ENCODE measurements at regions not wholly inside any gene's neighbourhood (a gene's known extent, or its start where the extent isn't known, plus 50 kb on each side); places are given as distances from the start of the nearest gene placed in this dataset.

GRCh38 chr2:19203866-19204265 is 154.6 kb downstream of the OSR1 start:
- H3K9ac ChIP-seq (ENCODE audit: low read length): no peak overlapping the region
- no peak overlapping the region for H3K4me2 ChIP-seq (ENCODE audit: low read length)
- no peaks in the 10 kb centered on the region for H3K36me3 ChIP-seq (replicated peaks; ENCODE audit: low read depth, low read length)
- no peak overlapping the region for H3K4me3 ChIP-seq (ENCODE audit: low read length)
- H3K4me1 ChIP-seq (ENCODE audit: low read length): no peaks in the 10 kb centered on the region
- no peak overlapping the region for H3K27ac ChIP-seq (ENCODE audit: low read length)
- H3K79me2 ChIP-seq (ENCODE audit: low read length): no peaks in the 10 kb centered on the region
- no peak overlapping the region for H2AFZ ChIP-seq (ENCODE audit: low read depth, low read length)
- H3K27me3 ChIP-seq (ENCODE audit: low read depth, low read length): no peaks in the 10 kb centered on the region
- TF ChIP-seq EZH2phosphoT487 (IDR thresholded peaks at IDR 0.05; ENCODE audit: low read depth) (no peak), CTCF (IDR thresholded peaks at IDR 0.05; ENCODE audit: low read depth, low read length) (no peak)
- no peaks in the 10 kb centered on the region for H3K9me3 ChIP-seq (ENCODE audit: insufficient read depth, low read length)
- H4K20me1 ChIP-seq (ENCODE audit: insufficient read depth, low read length): no peaks in the 10 kb centered on the region

- Histone ChIP-seq H3K9ac (ENCODE audit: low read length) (no peak overlapping the region), H3K79me2 (ENCODE audit: low read length) (no peaks in the 10 kb centered on the region), H3K36me3 (replicated peaks; ENCODE audit: low read depth, low read length) (no peaks in the 10 kb centered on the region), H3K9me3 (ENCODE audit: insufficient read depth, low read length) (no peaks in the 10 kb centered on the region), H4K20me1 (ENCODE audit: insufficient read depth, low read length) (no peaks in the 10 kb centered on the region), H3K4me1 (ENCODE audit: low read length) (no peaks in the 10 kb centered on the region), H3K27ac (ENCODE audit: low read length) (no peak overlapping the region), H3K4me2 (ENCODE audit: low read length) (no peak overlapping the region), H3K27me3 (ENCODE audit: low read depth, low read length) (no peaks in the 10 kb centered on the region), H2AFZ (ENCODE audit: low read depth, low read length) (no peak overlapping the region), H3K4me3 (ENCODE audit: low read length) (no peak overlapping the region)
- TF ChIP-seq EZH2phosphoT487 (IDR thresholded peaks at IDR 0.05; ENCODE audit: low read depth): no peak
- TF ChIP-seq CTCF (IDR thresholded peaks at IDR 0.05; ENCODE audit: low read depth, low read length): no peak
Measured at GRCh38 chr2:19201911-19202462, 156.4 kb downstream of the OSR1 start.

GRCh38 chr2:19198381-19198780 is 160.0 kb downstream of the OSR1 start:
- H3K4me1 ChIP-seq (ENCODE audit: low read length): no peaks in the 10 kb centered on the region
- H3K79me2 ChIP-seq (ENCODE audit: low read length): no peaks in the 10 kb centered on the region
- H3K27me3 ChIP-seq (ENCODE audit: low read depth, low read length): no peaks in the 10 kb centered on the region

GRCh38 chr2:19195661-19196060 is 162.8 kb downstream of the OSR1 start:
- Histone ChIP-seq H3K27me3 (ENCODE audit: low read depth, low read length) (no peaks in the 10 kb centered on the region), H3K36me3 (replicated peaks; ENCODE audit: low read depth, low read length) (no peaks in the 10 kb centered on the region), H3K9ac (ENCODE audit: low read length) (no peak overlapping the region), H3K4me2 (ENCODE audit: low read length) (no peak overlapping the region), H2AFZ (ENCODE audit: low read depth, low read length) (no peak overlapping the region), H3K9me3 (ENCODE audit: insufficient read depth, low read length) (no peaks in the 10 kb centered on the region), H3K79me2 (ENCODE audit: low read length) (no peaks in the 10 kb centered on the region), H3K27ac (ENCODE audit: low read length) (no peak overlapping the region), H4K20me1 (ENCODE audit: insufficient read depth, low read length) (no peaks in the 10 kb centered on the region), H3K4me3 (ENCODE audit: low read length) (no peak overlapping the region), H3K4me1 (ENCODE audit: low read length) (no peaks in the 10 kb centered on the region)
- TF ChIP-seq EZH2phosphoT487 (IDR thresholded peaks at IDR 0.05; ENCODE audit: low read depth) (no peak), CTCF (IDR thresholded peaks at IDR 0.05; ENCODE audit: low read depth, low read length) (no peak)

More at GRCh38 chr2:19198381-19198780, 160.0 kb downstream of the OSR1 start:
- H3K27ac ChIP-seq (ENCODE audit: low read length): no peak overlapping the region
- no peak overlapping the region for H3K4me3 ChIP-seq (ENCODE audit: low read length)
- H3K36me3 ChIP-seq (replicated peaks; ENCODE audit: low read depth, low read length): no peaks in the 10 kb centered on the region
- H4K20me1 ChIP-seq (ENCODE audit: insufficient read depth, low read length): no peaks in the 10 kb centered on the region
- no peak overlapping the region for H2AFZ ChIP-seq (ENCODE audit: low read depth, low read length)
- TF ChIP-seq EZH2phosphoT487 (IDR thresholded peaks at IDR 0.05; ENCODE audit: low read depth) (no peak), CTCF (IDR thresholded peaks at IDR 0.05; ENCODE audit: low read depth, low read length) (no peak)
- H3K4me2 ChIP-seq (ENCODE audit: low read length): no peak overlapping the region
- no peaks in the 10 kb centered on the region for H3K9me3 ChIP-seq (ENCODE audit: insufficient read depth, low read length)
- H3K9ac ChIP-seq (ENCODE audit: low read length): no peak overlapping the region
